ENCODE measurements at regions not wholly inside any gene's neighbourhood (a gene's known extent, or its start where the extent isn't known, plus 50 kb on each side); places are given as distances from the start of the nearest gene placed in this dataset.
"Not testable (repeated sequence)": the region's sequence is repeated elsewhere in the genome, so short reads cannot be mapped to it uniquely, and the experiment has no call there.

DNA sequence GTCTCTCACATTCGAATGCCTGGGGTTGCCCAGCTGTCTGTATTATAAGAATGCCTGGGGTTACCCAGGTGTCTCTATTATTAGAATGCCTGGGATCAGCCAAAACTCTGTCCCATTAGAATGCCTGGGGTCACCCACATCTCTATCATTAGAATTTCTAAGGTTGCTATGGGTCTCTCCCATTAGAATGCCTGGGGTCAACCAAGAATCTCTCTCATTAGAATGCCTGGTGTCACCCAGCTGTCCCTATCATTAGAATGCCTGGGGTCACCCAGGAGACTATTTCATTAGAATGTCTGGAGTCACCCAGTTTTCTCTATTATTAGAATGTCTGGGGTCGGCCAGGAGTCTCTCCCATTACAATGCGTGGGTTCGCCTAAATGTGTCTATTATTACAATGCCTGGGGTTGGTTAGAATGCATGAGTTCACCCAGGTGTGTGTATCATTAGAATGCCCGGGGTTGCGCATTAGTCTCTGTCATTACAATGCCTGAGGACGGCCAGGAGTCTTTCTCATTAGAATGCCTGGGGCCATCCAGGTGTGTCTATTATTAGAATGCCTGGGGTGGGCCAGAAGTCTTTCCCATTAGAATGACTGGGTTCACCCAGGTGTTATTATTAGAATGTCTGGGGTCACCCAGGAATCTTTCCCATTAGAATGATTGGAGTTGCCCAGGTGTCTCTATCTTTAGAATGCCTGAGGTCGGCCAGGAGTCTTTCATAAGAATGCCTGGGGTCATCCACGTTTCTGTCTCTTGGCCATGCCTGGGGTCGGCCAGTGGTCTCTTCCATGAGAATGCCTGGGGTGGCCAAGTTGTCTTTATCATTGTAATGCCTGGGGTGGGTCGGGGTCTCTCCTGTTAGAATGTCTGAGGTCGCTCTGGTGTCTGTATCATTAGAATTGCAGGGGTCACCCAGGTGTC, 59.6 kb downstream of the RNF187 start:
- TF ChIP-seq, protein P1, sequence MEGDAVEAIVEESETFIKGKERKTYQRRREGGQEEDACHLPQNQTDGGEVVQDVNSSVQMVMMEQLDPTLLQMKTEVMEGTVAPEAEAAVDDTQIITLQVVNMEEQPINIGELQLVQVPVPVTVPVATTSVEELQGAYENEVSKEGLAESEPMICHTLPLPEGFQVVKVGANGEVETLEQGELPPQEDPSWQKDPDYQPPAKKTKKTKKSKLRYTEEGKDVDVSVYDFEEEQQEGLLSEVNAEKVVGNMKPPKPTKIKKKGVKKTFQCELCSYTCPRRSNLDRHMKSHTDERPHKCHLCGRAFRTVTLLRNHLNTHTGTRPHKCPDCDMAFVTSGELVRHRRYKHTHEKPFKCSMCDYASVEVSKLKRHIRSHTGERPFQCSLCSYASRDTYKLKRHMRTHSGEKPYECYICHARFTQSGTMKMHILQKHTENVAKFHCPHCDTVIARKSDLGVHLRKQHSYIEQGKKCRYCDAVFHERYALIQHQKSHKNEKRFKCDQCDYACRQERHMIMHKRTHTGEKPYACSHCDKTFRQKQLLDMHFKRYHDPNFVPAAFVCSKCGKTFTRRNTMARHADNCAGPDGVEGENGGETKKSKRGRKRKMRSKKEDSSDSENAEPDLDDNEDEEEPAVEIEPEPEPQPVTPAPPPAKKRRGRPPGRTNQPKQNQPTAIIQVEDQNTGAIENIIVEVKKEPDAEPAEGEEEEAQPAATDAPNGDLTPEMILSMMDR (conservative IDR thresholded peaks at IDR 0.05; ENCODE audit: low read depth): no peak
- ChIA-PET CTCF (no interaction called here), POLR2A (ENCODE audit: low non-redundant PET) (no interaction called here)
- no peak overlapping the region for H3K27ac ChIP-seq
- DNase-seq (ENCODE audit: low spot score): no peak

- TF ChIP-seq, protein P1 (conservative IDR thresholded peaks at IDR 0.05; ENCODE audit: low read depth): no peak
- POLR2A ChIA-PET (ENCODE audit: low non-redundant PET): no interaction called here
- H3K27ac ChIP-seq: no peak overlapping the region
- no peak for DNase-seq (ENCODE audit: low spot score)
- CTCF ChIA-PET: no interaction called here
Measured at GRCh38 chr1:228547464-228547792, 60.2 kb downstream of the RNF187 start.

- CTCF ChIA-PET: no interaction called here
- TF ChIP-seq, protein P1 (conservative IDR thresholded peaks at IDR 0.05; ENCODE audit: low read depth): no peak
- POLR2A ChIA-PET (ENCODE audit: low non-redundant PET): no interaction called here
- H3K27ac ChIP-seq: no peak overlapping the region
- DNase-seq (ENCODE audit: low spot score): no peak
Measured at GRCh38 chr1:228548788-228549187, 61.6 kb downstream of the RNF187 start.

DNA sequence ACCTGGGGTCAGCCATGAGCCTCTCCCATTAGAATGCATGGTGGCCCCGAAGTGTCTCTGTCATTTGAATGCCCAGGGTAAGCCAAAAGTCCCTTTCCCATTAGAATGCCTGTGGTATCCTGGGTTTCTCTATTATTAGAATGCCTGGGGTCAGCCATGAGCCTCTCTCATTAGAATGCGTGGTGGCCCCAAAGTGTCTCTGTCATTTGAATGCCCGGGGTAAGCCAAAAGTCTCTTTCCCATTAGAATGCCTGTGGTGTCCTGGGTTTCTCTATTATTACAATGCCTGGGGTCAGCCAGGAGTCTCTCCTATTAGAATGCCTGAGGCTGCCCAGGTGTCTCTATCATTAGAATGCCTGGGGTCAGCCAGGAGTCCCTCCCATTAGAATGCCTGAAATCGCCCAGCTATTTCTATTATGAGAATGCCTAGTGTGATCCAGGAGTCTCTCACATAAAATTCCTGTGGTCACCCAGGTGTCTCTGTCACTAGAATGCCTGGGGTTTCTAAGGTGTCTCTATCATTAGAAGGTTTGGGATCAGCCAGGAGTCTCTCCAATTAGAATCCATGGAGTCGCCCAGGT, 65.5 kb downstream of the RNF187 start:
- H3K27ac ChIP-seq: no peak overlapping the region
- ChIA-PET POLR2A (ENCODE audit: low non-redundant PET) (no interaction called here), CTCF (interaction anchor here (0.7 kb wide), 1 partner anchor 667 kb away, joined by 3 read pairs; no protein-coding TSS in a partner anchor)
- no peak for DNase-seq (ENCODE audit: low spot score)
- TF ChIP-seq, protein P1 (conservative IDR thresholded peaks at IDR 0.05; ENCODE audit: low read depth): no peak

DNA sequence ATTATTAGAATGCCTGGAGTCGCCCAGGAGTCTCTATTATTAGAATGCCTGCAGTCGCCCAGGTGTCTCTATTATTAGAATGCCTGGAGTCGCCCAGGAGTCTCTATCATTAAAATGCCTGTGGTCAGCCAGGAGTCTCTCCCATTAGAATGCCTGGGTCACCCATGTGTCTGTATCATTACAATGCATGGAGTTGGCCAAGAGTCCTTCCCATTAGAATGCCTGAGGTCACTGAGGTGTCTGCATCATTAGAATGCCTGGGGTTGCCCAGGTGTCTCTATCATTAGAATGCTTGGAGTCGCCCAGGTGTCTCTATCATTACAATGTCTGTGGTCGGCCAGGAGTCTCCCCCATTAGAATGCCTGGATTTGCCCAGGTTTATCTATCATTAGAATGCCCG, 66.9 kb downstream of the RNF187 start:
- CTCF ChIA-PET: no interaction called here
- TF ChIP-seq, protein P1 (conservative IDR thresholded peaks at IDR 0.05; ENCODE audit: low read depth): no peak
- DNase-seq (ENCODE audit: low spot score): no peak
- no peak overlapping the region for H3K27ac ChIP-seq
- POLR2A ChIA-PET (ENCODE audit: low non-redundant PET): no interaction called here

DNA sequence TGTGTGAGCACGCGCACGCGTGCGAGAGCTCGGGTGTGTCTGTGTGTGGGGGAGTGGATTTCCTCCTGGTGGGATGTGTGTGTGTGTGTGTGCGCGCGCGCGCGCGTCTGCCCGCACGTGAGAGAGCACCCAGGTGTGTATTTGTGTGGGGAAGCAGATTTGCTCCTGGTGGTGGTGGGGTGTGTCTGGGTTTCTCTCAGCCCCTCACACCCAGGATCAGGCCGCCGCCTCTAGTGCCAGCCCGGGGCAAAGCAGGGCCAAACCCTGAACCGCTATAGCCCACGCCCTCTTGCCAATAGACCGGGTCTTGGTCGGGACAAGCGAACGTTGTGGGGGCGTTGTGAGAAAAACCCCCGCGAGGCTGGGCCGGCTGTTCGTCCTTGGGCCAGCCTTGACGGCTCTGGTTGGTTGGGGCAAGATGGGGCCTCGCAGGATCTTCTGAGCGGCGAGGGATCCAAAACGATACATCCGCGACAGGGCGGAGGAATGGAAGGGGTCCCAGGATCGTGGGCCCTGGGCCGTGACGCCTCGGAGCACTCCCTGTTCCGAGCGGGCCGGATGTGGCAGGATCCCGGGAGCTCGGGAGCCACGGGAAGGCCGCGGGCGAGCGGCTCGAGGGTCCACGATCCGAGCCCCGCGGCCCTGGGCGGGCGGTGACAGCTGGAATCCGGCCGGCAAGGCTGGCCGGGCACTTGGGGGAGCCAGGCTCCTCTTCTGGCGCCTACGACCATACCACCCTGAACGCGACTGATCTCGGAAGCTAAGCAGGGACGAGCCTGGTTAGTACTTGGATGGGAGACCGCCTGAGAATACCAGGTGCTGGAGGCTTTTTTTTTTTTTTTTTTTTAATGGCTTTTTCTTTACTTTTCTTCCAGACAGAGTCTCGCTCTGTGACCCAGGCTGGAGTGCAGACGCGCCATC, 68.2 kb downstream of the RNF187 start:
- ChIA-PET POLR2A (ENCODE audit: low non-redundant PET) (no interaction called here), CTCF (no interaction called here)
- no peak overlapping the region for H3K27ac ChIP-seq
- no peak for DNase-seq (ENCODE audit: low spot score)
- TF ChIP-seq, protein P1 (conservative IDR thresholded peaks at IDR 0.05; ENCODE audit: low read depth): no peak

- CTCF ChIA-PET: not testable (repeated sequence)
Measured at GRCh38 chr1:228556634-228557430, 69.7 kb downstream of the RNF187 start.

More at GRCh38 chr1:228556634-228557430, 69.7 kb downstream of the RNF187 start:
- POLR2A ChIA-PET (ENCODE audit: low non-redundant PET); DNase-seq (ENCODE audit: low spot score); H3K27ac ChIP-seq: not testable (repeated sequence)

Data from RWPE1 (cell line).